NCI-H69 (cell line): ENCODE measurements at regions not wholly inside any gene's neighbourhood (a gene's known extent, or its start where the extent isn't known, plus 50 kb on each side); places are given as distances from the start of the nearest gene placed in this dataset.
"Not testable (repeated sequence)": the region's sequence is repeated elsewhere in the genome, so short reads cannot be mapped to it uniquely, and the experiment has no call there.

ENCODE experiments used
- DNase-seq: peaks from one replicate; lab custom pipeline; 2025; lab: John Stamatoyannopoulos, UW

DNA sequence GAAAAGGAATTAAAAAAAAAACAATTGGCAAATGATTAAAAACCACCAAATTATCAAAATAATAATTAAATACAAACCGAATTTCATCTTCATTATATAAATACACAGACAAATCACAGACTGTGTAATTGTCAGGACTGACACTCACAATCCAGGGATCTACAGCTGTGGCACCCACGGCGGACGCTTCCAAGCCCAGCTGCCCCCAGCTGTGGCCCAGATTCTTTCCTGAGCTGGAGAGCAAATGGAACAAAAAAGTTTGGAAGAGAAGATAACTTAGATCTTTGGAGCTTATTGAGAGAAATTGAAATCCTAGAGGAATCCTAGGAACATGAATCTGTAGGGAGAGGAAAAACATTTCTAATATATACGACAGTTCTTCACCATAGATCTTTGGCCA lies 316.1 kb downstream of the OTUD1 start:
- DNase-seq, result no peak

- no peak for DNase-seq
Observed at GRCh38 chr10:23755556-23755955, 316.7 kb downstream of the OTUD1 start.

DNA sequence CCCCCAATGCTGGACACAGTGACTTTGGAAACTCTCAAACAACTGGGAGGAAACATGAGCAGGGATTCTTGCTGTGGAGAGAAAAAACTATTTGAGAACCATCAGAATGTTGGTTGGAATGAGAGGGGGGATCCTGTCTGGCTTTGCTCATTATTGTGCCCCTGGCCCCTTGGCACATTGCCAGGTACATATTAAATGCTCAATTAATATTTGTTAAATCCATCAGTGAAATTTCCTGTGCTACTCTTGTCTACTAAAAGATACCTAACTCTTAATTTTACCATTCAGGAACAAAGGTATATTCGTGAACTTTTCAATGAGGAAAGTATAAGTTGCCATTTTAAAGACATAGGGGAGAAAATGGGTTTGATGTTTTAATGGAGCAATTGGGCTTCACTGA lies 329.4 kb downstream of the OTUD1 start:
- no peak for DNase-seq

DNA sequence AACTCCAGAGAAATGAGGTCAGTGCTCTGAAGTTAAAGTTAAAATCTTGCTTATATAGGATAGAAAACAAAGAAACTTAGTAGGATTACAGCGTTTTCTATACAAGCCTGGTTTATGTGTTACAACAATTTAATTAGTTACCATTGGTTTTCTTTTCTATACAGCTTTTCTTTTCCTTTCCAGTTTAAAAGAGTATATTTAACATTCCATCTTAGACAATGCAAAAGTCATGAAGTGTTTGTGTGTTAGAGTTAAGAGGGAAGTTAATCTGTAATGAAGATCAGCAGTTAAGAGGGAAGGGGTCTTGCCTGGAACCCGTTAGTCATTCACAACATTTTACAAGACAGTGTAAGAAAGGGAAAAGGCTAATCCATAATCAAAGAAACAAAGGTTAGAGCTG lies 338.3 kb downstream of the OTUD1 start:
- DNase-seq, result no peak

- no peak for DNase-seq
Observed at GRCh38 chr10:23779301-23779700, 340.4 kb downstream of the OTUD1 start.

DNA sequence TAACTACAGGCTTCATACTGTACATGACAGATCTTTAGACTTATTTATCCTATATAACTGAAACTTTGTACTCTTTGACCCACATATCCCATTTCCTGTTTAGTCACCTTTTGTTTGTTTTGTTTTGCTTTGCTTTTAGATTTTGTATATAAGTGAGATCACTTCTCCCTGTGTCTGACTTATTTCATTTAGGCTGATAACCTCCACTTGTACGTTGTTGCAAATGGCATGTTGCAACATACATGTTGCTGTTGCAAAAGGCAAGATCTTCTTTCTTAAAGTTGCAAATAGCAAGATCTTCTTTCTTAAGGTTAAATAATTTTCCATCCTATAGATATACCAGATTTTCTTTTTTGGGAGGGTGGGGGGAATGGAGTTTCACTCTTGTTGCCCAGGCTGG lies 341.5 kb downstream of the OTUD1 start:
- no peak for DNase-seq

- DNase-seq, result no peak
Observed at GRCh38 chr10:23786594-23786993, 347.7 kb downstream of the OTUD1 start.

DNA sequence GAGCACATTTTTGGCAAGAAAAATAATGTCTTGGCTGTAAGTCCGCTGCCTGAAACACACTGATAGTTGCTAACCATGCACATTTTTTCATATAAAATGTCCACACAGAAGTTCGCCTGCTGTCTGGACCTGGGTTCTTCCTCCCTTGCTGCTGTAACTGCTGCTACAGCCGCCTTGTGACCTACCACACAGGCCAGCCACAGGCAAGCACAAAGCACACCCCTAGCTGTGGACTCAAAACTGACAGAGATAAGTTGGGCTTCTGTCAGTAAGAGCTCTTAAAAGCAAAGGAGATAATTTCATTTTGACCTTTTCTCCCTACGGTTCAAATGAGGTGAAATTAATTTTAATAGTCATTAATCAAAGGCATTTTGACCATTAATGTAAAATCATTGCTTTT lies 354.7 kb downstream of the OTUD1 start:
- no peak for DNase-seq

DNA sequence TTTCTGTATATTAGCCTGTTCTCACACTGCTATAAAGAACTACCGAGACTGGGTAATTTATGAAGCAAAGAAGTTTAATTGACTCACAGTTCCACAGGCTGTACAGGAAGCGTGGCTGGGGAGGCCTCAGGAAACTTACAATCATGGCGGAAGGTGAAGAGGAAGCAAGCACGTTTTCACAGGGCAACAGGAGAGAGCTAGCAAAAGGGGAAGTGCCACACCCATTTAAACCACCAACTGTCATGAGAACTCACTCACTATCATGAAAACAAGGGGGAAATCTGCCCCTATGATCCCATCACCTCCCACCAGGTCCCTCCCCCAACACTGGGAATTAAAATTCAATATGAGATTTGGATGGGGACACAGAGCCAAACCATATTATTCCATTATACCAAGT lies 358.6 kb downstream of the OTUD1 start:
- not testable (repeated sequence) for DNase-seq

DNA sequence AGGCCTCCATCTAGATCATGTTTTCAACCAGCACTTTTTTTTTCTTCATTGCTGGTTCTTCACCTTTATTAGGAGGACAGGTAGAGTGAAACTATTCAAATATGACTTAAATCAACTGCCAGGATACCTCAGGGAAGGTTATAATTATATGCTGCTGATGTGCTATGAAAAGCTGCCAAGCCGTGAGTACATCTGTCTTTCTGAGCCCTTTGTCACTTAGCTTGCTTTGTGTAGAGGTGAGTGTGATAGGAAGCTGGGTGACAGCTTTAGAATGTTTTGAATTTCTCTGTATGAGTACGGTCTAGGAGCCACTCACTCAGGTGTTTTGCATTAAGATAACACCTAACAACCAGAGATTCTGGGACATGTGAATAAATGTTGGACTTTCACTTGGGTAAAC lies 365.2 kb downstream of the OTUD1 start:
- no peak for DNase-seq

GRCh38 chr10:23813687-23814086 lies 374.8 kb downstream of the OTUD1 start:
- no peak for DNase-seq

- no peak for DNase-seq
Observed at GRCh38 chr10:23818484-23818883, 379.6 kb downstream of the OTUD1 start.

DNA sequence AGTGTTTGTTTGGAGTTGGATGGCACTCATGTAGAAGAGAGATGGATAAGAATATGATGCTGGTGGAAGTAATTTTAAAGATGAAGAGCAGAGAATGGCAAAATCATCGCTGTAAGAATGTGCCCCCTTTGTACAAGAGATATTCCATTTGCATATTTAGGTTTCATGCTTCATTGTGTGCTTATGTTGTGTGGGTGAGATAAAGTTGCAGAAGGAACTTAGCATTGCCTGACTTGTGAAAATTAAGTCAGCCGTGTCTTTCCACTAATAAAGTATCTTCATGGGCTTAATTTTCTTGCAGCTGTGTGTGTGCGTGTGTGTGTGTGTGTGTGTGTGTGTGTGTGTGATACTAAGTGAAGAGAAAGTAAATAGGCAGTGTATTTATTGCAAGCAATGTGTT lies 381.9 kb downstream of the OTUD1 start:
- DNase-seq, result no peak

GRCh38 chr10:23824822-23825221 lies 384.1 kb upstream of the KIAA1217 start:
- DNase-seq, result no peak

DNA sequence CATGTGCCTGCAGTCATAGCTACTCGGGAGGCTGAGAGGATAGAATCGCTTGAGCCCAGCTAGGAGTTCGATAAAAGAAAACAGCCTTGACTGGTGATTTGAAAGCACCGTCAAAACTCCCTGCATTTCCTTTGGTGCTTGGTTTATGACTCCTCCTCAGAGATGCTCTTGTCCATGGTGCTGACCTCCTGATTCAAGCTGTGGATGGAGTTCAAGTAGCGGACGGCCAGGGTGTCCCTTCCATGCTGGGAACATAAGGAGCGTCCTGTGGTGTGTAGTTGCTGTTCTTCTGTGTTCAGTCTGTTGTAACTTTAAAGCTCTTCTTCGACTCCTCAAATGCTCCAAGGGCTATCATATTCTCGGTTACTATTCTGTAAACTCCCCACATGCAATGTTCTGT lies 382.5 kb upstream of the KIAA1217 start:
- DNase-seq, result no peak

DNA sequence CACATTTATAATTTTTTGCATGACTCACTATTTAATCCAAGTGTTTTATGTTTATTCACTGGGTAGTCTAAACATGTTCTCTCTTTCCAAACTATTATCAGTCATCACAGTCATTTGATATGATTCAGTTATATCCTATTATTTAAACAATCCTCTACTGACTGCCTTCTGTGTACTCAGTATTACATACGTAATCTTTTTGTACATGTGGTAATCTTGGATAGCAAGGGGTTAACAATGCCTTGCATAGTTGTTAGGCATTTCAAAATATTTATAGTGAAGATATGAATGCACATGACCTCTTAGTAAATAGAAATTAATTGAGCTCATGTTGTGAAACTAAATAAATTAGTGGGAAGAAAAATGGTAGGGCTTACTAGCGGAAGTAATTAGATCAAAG lies 379.4 kb upstream of the KIAA1217 start:
- DNase-seq, result no peak

DNA sequence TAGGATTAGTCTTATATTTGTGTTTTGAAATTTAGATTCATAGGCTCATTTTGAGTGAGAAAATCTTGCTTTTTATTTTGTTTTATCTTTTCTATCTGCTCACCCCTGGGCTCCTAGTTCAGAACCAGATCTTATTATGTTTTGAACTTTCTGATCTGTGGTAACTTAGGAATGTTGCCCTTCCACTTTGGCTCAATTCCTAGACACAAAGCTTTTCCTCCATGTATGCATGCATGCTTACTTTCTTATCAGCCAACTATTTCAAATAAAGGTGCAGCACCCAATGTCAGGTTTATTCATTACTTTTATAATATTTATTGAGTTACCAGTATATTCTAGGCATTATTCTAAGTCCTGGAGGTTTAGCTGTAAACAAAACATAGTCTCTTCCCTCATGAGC lies 374.8 kb upstream of the KIAA1217 start:
- DNase-seq, result no peak

- DNase-seq, result no peak
Observed at GRCh38 chr10:23850631-23851030, 358.3 kb upstream of the KIAA1217 start.

GRCh38 chr10:23859598-23859997 lies 349.3 kb upstream of the KIAA1217 start:
- DNase-seq, result no peak

DNA sequence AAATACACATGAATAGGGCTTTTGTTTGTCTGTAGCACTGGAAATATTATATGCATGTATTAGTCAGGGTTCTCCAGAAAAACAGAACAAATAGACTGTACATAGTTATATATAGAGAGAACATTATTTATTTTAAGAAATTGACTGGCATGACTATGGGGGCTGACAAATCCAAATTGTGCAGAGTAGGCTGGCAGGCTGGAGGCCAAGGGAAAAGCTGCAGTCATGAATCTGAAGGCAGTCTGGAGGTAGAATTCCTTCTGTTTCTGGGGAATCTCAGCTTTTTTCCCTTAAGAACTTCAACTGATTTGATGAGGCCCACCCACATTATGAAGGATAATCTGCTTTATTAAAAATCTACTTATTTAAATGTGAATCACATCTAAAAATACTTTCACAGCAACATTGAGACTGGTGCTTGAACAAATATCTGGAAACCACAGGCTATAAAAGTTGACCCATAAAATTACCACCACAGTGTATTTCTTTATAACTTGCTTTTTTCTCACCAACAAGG lies 344.2 kb upstream of the KIAA1217 start:
- no peak for DNase-seq

DNA sequence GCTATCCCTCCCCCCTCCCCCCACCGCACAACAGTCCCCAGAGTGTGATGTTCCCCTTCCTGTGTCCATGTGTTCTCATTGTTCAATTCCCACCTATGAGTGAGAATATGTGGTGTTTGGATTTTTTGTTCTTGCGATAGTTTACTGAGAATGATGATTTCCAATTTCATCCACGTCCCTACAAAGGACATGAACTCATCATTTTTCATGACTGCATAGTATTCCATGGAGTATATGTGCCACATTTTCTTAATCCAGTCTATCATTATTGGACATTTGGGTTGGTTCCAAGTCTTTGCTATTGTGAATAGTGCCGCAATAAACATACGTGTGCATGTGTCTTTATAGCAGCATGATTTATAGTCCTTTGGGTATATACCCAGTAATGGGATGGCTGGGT lies 342.0 kb upstream of the KIAA1217 start:
- not testable (repeated sequence) for DNase-seq

DNA sequence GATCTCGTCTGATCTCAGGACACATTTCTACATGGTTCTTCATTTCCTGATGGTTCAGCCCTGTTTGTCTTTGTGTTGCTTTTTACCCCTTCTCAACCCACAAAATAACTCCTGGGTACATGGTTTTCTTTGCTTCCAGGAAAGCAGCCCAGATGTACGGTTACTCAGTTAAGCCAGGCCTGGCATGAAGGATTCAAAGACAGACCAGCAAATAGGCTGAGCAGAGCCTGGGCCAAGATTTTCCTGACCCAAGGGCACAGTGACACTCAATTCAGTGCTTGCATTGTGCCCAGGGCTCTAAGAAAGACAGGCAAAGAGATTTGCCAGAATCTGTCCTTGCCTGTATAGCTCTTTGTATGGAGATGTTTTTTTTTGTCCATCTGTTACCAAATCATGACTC lies 340.8 kb upstream of the KIAA1217 start:
- no peak for DNase-seq

DNA sequence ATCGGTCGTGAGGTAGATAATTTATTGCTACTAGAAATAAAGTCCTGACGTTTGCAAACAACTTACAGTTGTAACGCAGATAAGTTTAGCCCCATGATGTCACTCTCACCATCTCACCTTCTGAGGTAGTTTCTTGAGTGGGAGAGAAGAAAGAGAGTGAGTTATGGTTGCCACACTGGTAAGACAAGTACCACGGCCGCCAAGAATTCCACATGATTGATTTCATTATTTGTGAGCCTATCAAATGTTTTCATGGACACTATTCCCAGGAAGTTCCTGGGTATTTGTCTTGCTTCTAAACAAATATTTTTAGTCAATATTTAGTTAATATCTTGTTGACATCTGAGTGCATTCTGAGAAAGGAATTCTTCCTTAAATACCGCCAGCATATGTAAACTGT lies 339.4 kb upstream of the KIAA1217 start:
- no peak for DNase-seq

DNA sequence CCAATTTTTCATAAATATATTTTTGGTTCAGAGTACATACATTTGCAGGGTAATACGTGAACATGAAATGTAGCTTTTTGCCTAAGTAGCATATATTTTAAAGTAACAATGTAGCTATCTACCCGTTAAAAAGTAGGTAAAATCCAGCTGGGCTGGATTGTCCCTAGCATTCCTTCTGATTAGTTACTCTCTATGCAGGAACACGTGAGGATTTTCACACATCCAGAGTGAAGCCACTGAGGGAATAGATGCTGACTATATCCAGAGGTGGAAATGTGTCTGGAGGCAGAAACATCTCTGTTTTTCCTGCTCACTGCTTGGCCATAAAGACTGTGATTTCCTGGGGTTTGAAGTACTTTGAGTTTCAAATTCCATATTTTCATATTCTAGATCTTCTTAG lies 338.9 kb upstream of the KIAA1217 start:
- DNase-seq, result no peak
